Activated naive CD4-positive, alpha-beta T cell treated with anti-CD3 and anti-CD28 coated beads, Interleukin-2, amount 50 U/mL, for 72 hours (primary cell): ENCODE measurements at regions not wholly inside any gene's neighbourhood (a gene's known extent, or its start where the extent isn't known, plus 50 kb on each side); places are given as distances from the start of the nearest gene placed in this dataset.
"Not testable (repeated sequence)": the region's sequence is repeated elsewhere in the genome, so short reads cannot be mapped to it uniquely, and the experiment has no call there.

ENCODE experiments used
- ATAC-seq, 2 donors: fragments of 150-1000 bp; cut with Tn5 transposase; 2 replicates each; pipeline ENCODE4 v1.10.0; 2021; ENCODE audit warnings: mild to moderate bottlenecking in 2 of 2, moderate library complexity in 2 of 2
- DNase-seq, 2 donors: peaks; one replicate each; pipeline ENCODE4 v3.0.0; 2021 to 2022; ENCODE audit warnings: low spot score in 2 of 2
- H3K27ac Mint-ChIP-seq, 2 donors: one replicate each; pipeline ENCODE4 v1.8.0; 2022; ENCODE audit warnings: mild to moderate bottlenecking in 2 of 2, mixed read lengths in 2 of 2
- H3K36me3 Mint-ChIP-seq, 2 donors: one replicate each; pipeline ENCODE4 v1.8.0; 2022; ENCODE audit warnings: mixed read lengths in 2 of 2
- H3K9me3 Mint-ChIP-seq, 2 donors: one replicate each; pipeline ENCODE4 v1.8.0; 2022; ENCODE audit warnings: mixed read lengths in 2 of 2

- ATAC-seq = no peak
- H3K27ac Mint-ChIP-seq = no peak overlapping the region
- no peaks in the 10 kb centered on the region for H3K36me3 Mint-ChIP-seq
- H3K9me3 Mint-ChIP-seq = peaks cover 8 to 13% of the 10 kb centered on the region in 2 donors
- DNase-seq = no peak
These were observed 942.2 kb downstream of the CNTNAP5 start for GRCh38 chr2:124967325-124967724.

GRCh38 chr2:124970030-124970429, 944.9 kb downstream of the CNTNAP5 start:
- DNase-seq (no peak), ATAC-seq (no peak)
- H3K27ac Mint-ChIP-seq = no peak overlapping the region
- peaks cover 0 to 11% of the 10 kb centered on the region in 2 donors for H3K9me3 Mint-ChIP-seq
- H3K36me3 Mint-ChIP-seq = no peaks in the 10 kb centered on the region

GRCh38 chr2:124973396-124973795, 948.3 kb downstream of the CNTNAP5 start:
- DNase-seq = no peak
- ATAC-seq = no peak

GRCh38 chr2:124975224-124975623, 950.1 kb downstream of the CNTNAP5 start:
- H3K36me3 Mint-ChIP-seq = no peaks in the 10 kb centered on the region
- no peak for DNase-seq
- peaks cover 5 to 15% of the 10 kb centered on the region in 2 donors for H3K9me3 Mint-ChIP-seq
- no peak for ATAC-seq
- no peak overlapping the region for H3K27ac Mint-ChIP-seq

More at GRCh38 chr2:124973396-124973795, 948.3 kb downstream of the CNTNAP5 start:
- H3K36me3 Mint-ChIP-seq = no peaks in the 10 kb centered on the region
- H3K9me3 Mint-ChIP-seq = peaks cover 0 to 18% of the 10 kb centered on the region in 2 donors
- no peak overlapping the region for H3K27ac Mint-ChIP-seq

GRCh38 chr2:124975648-124976047, 950.6 kb downstream of the CNTNAP5 start:
- H3K36me3 Mint-ChIP-seq = no peaks in the 10 kb centered on the region
- no peak for ATAC-seq
- no peak overlapping the region for H3K27ac Mint-ChIP-seq
- DNase-seq = no peak
- H3K9me3 Mint-ChIP-seq = peaks cover 5 to 13% of the 10 kb centered on the region in 2 donors

GRCh38 chr2:124978597-124978996, 953.5 kb downstream of the CNTNAP5 start:
- H3K9me3 Mint-ChIP-seq = peaks cover 5 to 8% of the 10 kb centered on the region in 2 donors
- DNase-seq (no peak), ATAC-seq (no peak)
- no peak overlapping the region for H3K27ac Mint-ChIP-seq
- H3K36me3 Mint-ChIP-seq = no peaks in the 10 kb centered on the region

GRCh38 chr2:124983595-124983994, 958.5 kb downstream of the CNTNAP5 start:
- ATAC-seq = no peak

GRCh38 chr2:124985270-124985669, 960.2 kb downstream of the CNTNAP5 start:
- ATAC-seq (no peak), DNase-seq (no peak)
- Mint-ChIP-seq H3K36me3 (peaks cover 0 to 4% of the 10 kb centered on the region in 2 donors), H3K27ac (no peak overlapping the region), H3K9me3 (peaks cover 0 to 13% of the 10 kb centered on the region in 2 donors)

More at GRCh38 chr2:124983595-124983994, 958.5 kb downstream of the CNTNAP5 start:
- Mint-ChIP-seq H3K36me3 (peaks cover 0 to 4% of the 10 kb centered on the region in 2 donors), H3K9me3 (peaks cover 0 to 17% of the 10 kb centered on the region in 2 donors), H3K27ac (no peak overlapping the region)
- DNase-seq = no peak

GRCh38 chr2:124986136-124986535, 961.0 kb downstream of the CNTNAP5 start:
- no peak for ATAC-seq
- H3K9me3 Mint-ChIP-seq = peaks cover 0 to 18% of the 10 kb centered on the region in 2 donors
- H3K27ac Mint-ChIP-seq = no peak overlapping the region
- peaks cover 0 to 4% of the 10 kb centered on the region in 2 donors for H3K36me3 Mint-ChIP-seq
- DNase-seq = no peak

GRCh38 chr2:124986870-124987269, 961.8 kb downstream of the CNTNAP5 start:
- not testable (repeated sequence) for ATAC-seq

GRCh38 chr2:124987436-124987835, 962.3 kb downstream of the CNTNAP5 start:
- not testable (repeated sequence) for DNase-seq, ATAC-seq, H3K27ac Mint-ChIP-seq, H3K36me3 Mint-ChIP-seq
- H3K9me3 Mint-ChIP-seq = peaks cover 0 to 19% of the 10 kb centered on the region in 2 donors

More at GRCh38 chr2:124986870-124987269, 961.8 kb downstream of the CNTNAP5 start:
- not testable (repeated sequence) for H3K27ac Mint-ChIP-seq, H3K36me3 Mint-ChIP-seq, DNase-seq
- H3K9me3 Mint-ChIP-seq = peaks cover 0 to 19% of the 10 kb centered on the region in 2 donors

- DNase-seq = no peak
- H3K36me3 Mint-ChIP-seq = peaks cover 0 to 4% of the 10 kb centered on the region in 2 donors
- H3K27ac Mint-ChIP-seq = no peak overlapping the region
- peaks cover 2 to 19% of the 10 kb centered on the region in 2 donors for H3K9me3 Mint-ChIP-seq
- ATAC-seq = no peak
These were observed 963.0 kb downstream of the CNTNAP5 start for GRCh38 chr2:124988111-124988510.

GRCh38 chr2:124988794-124989193, 963.7 kb downstream of the CNTNAP5 start:
- DNase-seq (no peak), ATAC-seq (no peak)
- Mint-ChIP-seq H3K27ac (no peak overlapping the region), H3K9me3 (peaks cover 2 to 19% of the 10 kb centered on the region in 2 donors), H3K36me3 (peaks cover 0 to 4% of the 10 kb centered on the region in 2 donors)

GRCh38 chr2:124993809-124994208, 968.7 kb downstream of the CNTNAP5 start:
- Mint-ChIP-seq H3K36me3 (no peaks in the 10 kb centered on the region), H3K9me3 (peaks cover 7 to 8% of the 10 kb centered on the region in 2 donors), H3K27ac (no peak overlapping the region)
- ATAC-seq (no peak), DNase-seq (no peak)

GRCh38 chr2:124995185-124995912, 970.3 kb downstream of the CNTNAP5 start:
- Mint-ChIP-seq H3K9me3 (peaks cover 7 to 14% of the 10 kb centered on the region in 2 donors), H3K36me3 (no peaks in the 10 kb centered on the region), H3K27ac (no peak overlapping the region)
- no peak for ATAC-seq
- DNase-seq = no peak

GRCh38 chr2:124996406-124996805, 971.3 kb downstream of the CNTNAP5 start:
- no peak for DNase-seq
- H3K36me3 Mint-ChIP-seq = no peaks in the 10 kb centered on the region
- H3K9me3 Mint-ChIP-seq = peaks cover 3 to 16% of the 10 kb centered on the region in 2 donors
- no peak overlapping the region for H3K27ac Mint-ChIP-seq
- no peak for ATAC-seq

- H3K9me3 Mint-ChIP-seq = peaks cover 13 to 30% of the 10 kb centered on the region in 2 donors
- DNase-seq (no peak), ATAC-seq (no peak)
- no peak overlapping the region for H3K27ac Mint-ChIP-seq
- no peaks in the 10 kb centered on the region for H3K36me3 Mint-ChIP-seq
These were observed 974.8 kb downstream of the CNTNAP5 start for GRCh38 chr2:124999906-125000305.
